ENCODE measurements at regions not wholly inside any gene's neighbourhood (a gene's known extent, or its start where the extent isn't known, plus 50 kb on each side); places are given as distances from the start of the nearest gene placed in this dataset.

GRCh38 chr4:175109933-175110332 is 191.8 kb downstream of the ADAM29 start:
- TF ChIP-seq TSHZ2 (CRISPR knock-in tag; IDR thresholded peaks at IDR 0.05) = no peak
- no peak for TF ChIP-seq ARNTL (CRISPR knock-in tag; IDR thresholded peaks at IDR 0.05; ENCODE audit: borderline replicate concordance, low read depth)
- TF ChIP-seq POU6F1 (CRISPR knock-in tag; IDR thresholded peaks at IDR 0.05; ENCODE audit: borderline replicate concordance, low read depth) = no peak
- TF ChIP-seq ZFP30 (CRISPR knock-in tag; IDR thresholded peaks at IDR 0.05) = no peak
- TF ChIP-seq GLIS3 (CRISPR knock-in tag; IDR thresholded peaks at IDR 0.05) = no peak
- no peak for TF ChIP-seq ZNF565 (CRISPR knock-in tag; conservative IDR thresholded peaks at IDR 0.05; ENCODE audit: low read depth)
- no peak for TF ChIP-seq RARB (CRISPR knock-in tag; IDR thresholded peaks at IDR 0.05)
- TF ChIP-seq PATZ1 (CRISPR knock-in tag; IDR thresholded peaks at IDR 0.05; ENCODE audit: borderline replicate concordance) = no peak
- no peak for TF ChIP-seq CREB5 (CRISPR knock-in tag; IDR thresholded peaks at IDR 0.05; ENCODE audit: low read depth)
- no peak for TF ChIP-seq ZFP3 (CRISPR knock-in tag; IDR thresholded peaks at IDR 0.05)
